ENCODE measurements at regions not wholly inside any gene's neighbourhood (a gene's known extent, or its start where the extent isn't known, plus 50 kb on each side); places are given as distances from the start of the nearest gene placed in this dataset.

GRCh38 chr14:49310298-49310697 lies 275.9 kb downstream of the RPS29 start:
- no peak overlapping the region for H3K4me3 ChIP-seq (ENCODE audit: low read depth, low read length)
- TF ChIP-seq CTCF (conservative IDR thresholded peaks at IDR 0.05; ENCODE audit: low read depth, low read length) = no peak
- DNase-seq (ENCODE audit: low read depth) = no peak

- H3K4me3 ChIP-seq (ENCODE audit: low read depth, low read length) = no peak overlapping the region
- DNase-seq (ENCODE audit: low read depth) = no peak
- peak; percentile 57 for TF ChIP-seq CTCF (conservative IDR thresholded peaks at IDR 0.05; ENCODE audit: low read depth, low read length)
Observed at GRCh38 chr14:49306152-49306751, 279.9 kb downstream of the RPS29 start.

GRCh38 chr14:49303946-49304516 lies 282.1 kb downstream of the RPS29 start:
- no peak overlapping the region for H3K4me3 ChIP-seq (ENCODE audit: low read depth, low read length)
- no peak for TF ChIP-seq CTCF (conservative IDR thresholded peaks at IDR 0.05; ENCODE audit: low read depth, low read length)
- no peak for DNase-seq (ENCODE audit: low read depth)

- TF ChIP-seq CTCF (conservative IDR thresholded peaks at IDR 0.05; ENCODE audit: low read depth, low read length) = no peak
- H3K4me3 ChIP-seq (ENCODE audit: low read depth, low read length) = no peak overlapping the region
- DNase-seq (ENCODE audit: low read depth) = no peak
Observed at GRCh38 chr14:49297102-49297501, 289.1 kb downstream of the RPS29 start.

GRCh38 chr14:49294621-49295148 lies 291.5 kb downstream of the RPS29 start:
- TF ChIP-seq CTCF (conservative IDR thresholded peaks at IDR 0.05; ENCODE audit: low read depth, low read length) = no peak
- H3K4me3 ChIP-seq (ENCODE audit: low read depth, low read length) = no peak overlapping the region
- DNase-seq (ENCODE audit: low read depth) = no peak

GRCh38 chr14:49287004-49287403 lies 299.2 kb downstream of the RPS29 start:
- H3K4me3 ChIP-seq (ENCODE audit: low read depth, low read length) = no peak overlapping the region
- TF ChIP-seq CTCF (conservative IDR thresholded peaks at IDR 0.05; ENCODE audit: low read depth, low read length) = no peak
- DNase-seq (ENCODE audit: low read depth) = no peak
